ENCODE measurements at regions not wholly inside any gene's neighbourhood (a gene's known extent, or its start where the extent isn't known, plus 50 kb on each side); places are given as distances from the start of the nearest gene placed in this dataset.

- intact Hi-C loops (cut with DNase I; ENCODE audit: low total_unique reads): no loop called here
- no peak overlapping the region for H3K4me3 ChIP-seq
- H3K9me3 ChIP-seq: no peaks in the 10 kb centered on the region
- no peaks in the 10 kb centered on the region for H3K27me3 ChIP-seq
- no peak for DNase-seq
- no peak overlapping the region for H3K27ac ChIP-seq
- no peak for TF ChIP-seq CTCF (IDR thresholded peaks at IDR 0.05)
- 48 to 60% methylated on average over 2 of the region's 2 CpGs for WGBS, 2 donors
- no peaks in the 10 kb centered on the region for H3K36me3 ChIP-seq (ENCODE audit: low read depth, missing control alignments)
- no peaks in the 10 kb centered on the region for H3K4me1 ChIP-seq
These were observed 609.0 kb downstream of the KCNH5 start for GRCh38 chr14:62436261-62436660.

- no peaks in the 10 kb centered on the region for H3K9me3 ChIP-seq
- DNase-seq: no peak
- no peaks in the 10 kb centered on the region for H3K4me1 ChIP-seq
- intact Hi-C loops (cut with DNase I; ENCODE audit: low total_unique reads): no loop called here
- no peaks in the 10 kb centered on the region for H3K36me3 ChIP-seq (ENCODE audit: low read depth, missing control alignments)
- no peak overlapping the region for H3K4me3 ChIP-seq
- H3K27ac ChIP-seq: no peak overlapping the region
- 81 to 91% methylated on average over 2 of the region's 2 CpGs for WGBS, 2 donors
- H3K27me3 ChIP-seq: no peaks in the 10 kb centered on the region
- TF ChIP-seq POLR2A (IDR thresholded peaks at IDR 0.05) (no peak), CTCF (IDR thresholded peaks at IDR 0.05) (no peak)
These were observed 606.0 kb downstream of the KCNH5 start for GRCh38 chr14:62439210-62439609.

- Histone ChIP-seq H3K9me3 (no peaks in the 10 kb centered on the region), H3K4me3 (no peak overlapping the region), H3K27me3 (no peaks in the 10 kb centered on the region), H3K36me3 (ENCODE audit: low read depth, missing control alignments) (no peaks in the 10 kb centered on the region), H3K27ac (no peak overlapping the region), H3K4me1 (no peaks in the 10 kb centered on the region)
- TF ChIP-seq CTCF (IDR thresholded peaks at IDR 0.05) (no peak), POLR2A (IDR thresholded peaks at IDR 0.05) (no peak)
- intact Hi-C loops (cut with DNase I; ENCODE audit: low total_unique reads): no loop called here
- WGBS, 2 donors: 67 to 78% methylated on average over 3 of the region's 3 CpGs
- DNase-seq: no peak
These were observed 601.5 kb downstream of the KCNH5 start for GRCh38 chr14:62443796-62444195.

- no peaks in the 10 kb centered on the region for H3K9me3 ChIP-seq
- no peak overlapping the region for H3K27ac ChIP-seq
- WGBS, 2 donors: 83 to 85% methylated on average over 4 of the region's 4 CpGs
- no peak for DNase-seq
- no peaks in the 10 kb centered on the region for H3K4me1 ChIP-seq
- intact Hi-C loops (cut with DNase I; ENCODE audit: low total_unique reads): no loop called here
- no peak for TF ChIP-seq CTCF (IDR thresholded peaks at IDR 0.05)
- TF ChIP-seq POLR2A (IDR thresholded peaks at IDR 0.05): no peak
- H3K4me3 ChIP-seq: no peak overlapping the region
- H3K27me3 ChIP-seq: no peaks in the 10 kb centered on the region
- no peaks in the 10 kb centered on the region for H3K36me3 ChIP-seq (ENCODE audit: low read depth, missing control alignments)
These were observed 599.7 kb downstream of the KCNH5 start for GRCh38 chr14:62445570-62445969.

GRCh38 chr14:62451221-62451620 is 594.0 kb downstream of the KCNH5 start:
- Histone ChIP-seq H3K27ac (no peak overlapping the region), H3K4me3 (no peak overlapping the region), H3K4me1 (no peaks in the 10 kb centered on the region), H3K36me3 (ENCODE audit: low read depth, missing control alignments) (no peaks in the 10 kb centered on the region), H3K27me3 (no peaks in the 10 kb centered on the region), H3K9me3 (no peaks in the 10 kb centered on the region)
- no peak for TF ChIP-seq POLR2A (IDR thresholded peaks at IDR 0.05)
- TF ChIP-seq CTCF (IDR thresholded peaks at IDR 0.05): no peak
- no peak for DNase-seq
- intact Hi-C loops (cut with DNase I; ENCODE audit: low total_unique reads): no loop called here
- WGBS, 2 donors: 90 to 94% methylated on average over 3 of the region's 3 CpGs

Measured in testis (tissue), 2 donors.